DND-41 (cell line): ENCODE measurements at regions not wholly inside any gene's neighbourhood (a gene's known extent, or its start where the extent isn't known, plus 50 kb on each side); places are given as distances from the start of the nearest gene placed in this dataset.

Source experiments
- ATAC-seq: fragments of 200-7000 bp; cut with Tn5 transposase; 3 replicates; pipeline ENCODE4 v1.9.1; 2021; ENCODE audit warnings: low read depth; ENCODE audit not compliant: insufficient read depth
- DNase-seq: peaks from one replicate; pipeline ENCODE4 v3.0.0-alpha.2; 2020
- H2AFZ ChIP-seq: 2 replicates; pipeline ENCODE4 v1.6.0; 2012; ENCODE audit warnings: low read depth, low read length
- H3K27ac ChIP-seq: 2 replicates; pipeline ENCODE4 v1.5.1; 2012; ENCODE audit warnings: low read length, inconsistent platforms
- H3K27me3 ChIP-seq: fragments of 200-600 bp; sonication (generic); 2 replicates; pipeline ENCODE4 v1.6.0; 2012; ENCODE audit warnings: low read length, mild to moderate bottlenecking, inconsistent platforms; ENCODE audit not compliant: insufficient read depth, poor library complexity
- H3K36me3 ChIP-seq: 2 replicates; pipeline ENCODE4 v1.5.1; 2012; ENCODE audit warnings: low read length, inconsistent platforms; ENCODE audit not compliant: insufficient read depth
- H3K4me1 ChIP-seq: 2 replicates; pipeline ENCODE4 v1.5.1; 2012; ENCODE audit warnings: mild to moderate bottlenecking, low read length; ENCODE audit not compliant: insufficient read depth
- H3K4me2 ChIP-seq: 2 replicates; pipeline ENCODE4 v1.6.0; 2012; ENCODE audit warnings: mild to moderate bottlenecking, moderate library complexity, low read length, inconsistent platforms; ENCODE audit not compliant: insufficient read depth
- H3K4me3 ChIP-seq, 2 experiments: fragments of 200-600 bp in 1 of 2; shearing (Covaris generic) in 1 of 2; 2 replicates each; pipeline ENCODE4 v1.5.1; 2012 to 2016; ENCODE audit warnings: inconsistent platforms in 2 of 2, low read length in 2 of 2, mild to moderate bottlenecking in 2 of 2, low read depth in 1 of 2, moderate library complexity in 1 of 2
- H3K79me2 ChIP-seq: 2 replicates; pipeline ENCODE4 v1.6.0; 2012; ENCODE audit warnings: low read length, inconsistent platforms; ENCODE audit not compliant: insufficient read depth
- H3K9ac ChIP-seq: 2 replicates; pipeline ENCODE4 v1.6.0; 2012; ENCODE audit warnings: low read depth, mild to moderate bottlenecking, inconsistent platforms, low read length, moderate library complexity
- H3K9me3 ChIP-seq: 2 replicates; pipeline ENCODE4 v1.5.1; 2012; ENCODE audit warnings: low read length, moderate library complexity, mild to moderate bottlenecking, inconsistent platforms; ENCODE audit not compliant: insufficient read depth, severe bottlenecking
- H4K20me1 ChIP-seq: 2 replicates; pipeline ENCODE4 v1.6.0; 2012; ENCODE audit warnings: low read length; ENCODE audit not compliant: insufficient read depth
- EZH2 ChIP-seq: IDR thresholded peaks from 3 replicates; pipeline ENCODE4 v1.6.1; 2012; ENCODE audit warnings: borderline replicate concordance, low read depth, mild to moderate bottlenecking, moderate library complexity, low read length, inconsistent platforms; ENCODE audit not compliant: severe bottlenecking
- TF ChIP-seq, protein P1 (sequence below): IDR thresholded peaks from 2 replicates; pipeline ENCODE4 v1.5.1; 2012; ENCODE audit warnings: borderline replicate concordance, low read length, moderate library complexity, mild to moderate bottlenecking; ENCODE audit not compliant: poor library complexity, severe bottlenecking; ENCODE audit errors: extremely low read depth

DNA sequence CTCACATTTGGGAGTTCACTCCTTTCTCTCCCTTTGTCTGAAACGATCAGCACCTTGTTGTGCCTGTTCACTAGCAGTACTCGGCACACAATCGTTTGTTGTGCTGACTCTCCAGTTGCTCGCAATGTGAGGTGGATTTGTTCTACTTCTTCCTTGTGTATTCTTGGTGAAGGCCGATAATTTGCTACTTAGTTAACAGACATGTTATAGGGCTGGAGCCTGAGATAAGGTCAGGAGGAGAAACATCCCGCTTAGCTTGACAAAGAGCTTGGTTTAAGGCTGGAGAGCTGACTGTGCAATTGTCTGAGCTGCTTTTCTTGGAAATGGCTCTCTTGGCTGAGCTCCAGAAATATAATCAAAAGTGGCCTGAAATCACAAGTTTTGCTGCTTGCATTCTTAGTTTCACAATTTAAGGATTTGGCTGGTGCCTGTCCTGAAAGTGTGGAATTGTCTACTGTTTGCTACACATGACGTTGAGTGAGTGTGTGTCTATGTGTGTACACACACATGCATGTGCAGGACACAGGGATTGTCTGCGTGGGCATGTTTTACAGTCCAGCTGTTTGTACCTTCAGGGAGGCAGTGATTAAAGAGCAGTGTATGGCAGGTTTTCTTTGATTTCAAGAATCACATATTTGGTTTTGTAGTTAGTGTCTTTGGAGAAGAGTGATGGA is 77.7 kb downstream of the ARF6 start:
- Histone ChIP-seq H3K9me3 (no peaks in the 10 kb centered on the region), H3K27me3 (no peaks in the 10 kb centered on the region), H3K36me3 (no peaks in the 10 kb centered on the region), H3K9ac (no peak overlapping the region), H2AFZ (no peak overlapping the region), H3K79me2 (no peaks in the 10 kb centered on the region), H3K4me1 (no peaks in the 10 kb centered on the region), H3K4me2 (no peak overlapping the region), H3K27ac (no peak overlapping the region), H4K20me1 (no peaks in the 10 kb centered on the region), H3K4me3 (no peak overlapping the region)
- no peak for TF ChIP-seq EZH2
- TF ChIP-seq, protein P1, sequence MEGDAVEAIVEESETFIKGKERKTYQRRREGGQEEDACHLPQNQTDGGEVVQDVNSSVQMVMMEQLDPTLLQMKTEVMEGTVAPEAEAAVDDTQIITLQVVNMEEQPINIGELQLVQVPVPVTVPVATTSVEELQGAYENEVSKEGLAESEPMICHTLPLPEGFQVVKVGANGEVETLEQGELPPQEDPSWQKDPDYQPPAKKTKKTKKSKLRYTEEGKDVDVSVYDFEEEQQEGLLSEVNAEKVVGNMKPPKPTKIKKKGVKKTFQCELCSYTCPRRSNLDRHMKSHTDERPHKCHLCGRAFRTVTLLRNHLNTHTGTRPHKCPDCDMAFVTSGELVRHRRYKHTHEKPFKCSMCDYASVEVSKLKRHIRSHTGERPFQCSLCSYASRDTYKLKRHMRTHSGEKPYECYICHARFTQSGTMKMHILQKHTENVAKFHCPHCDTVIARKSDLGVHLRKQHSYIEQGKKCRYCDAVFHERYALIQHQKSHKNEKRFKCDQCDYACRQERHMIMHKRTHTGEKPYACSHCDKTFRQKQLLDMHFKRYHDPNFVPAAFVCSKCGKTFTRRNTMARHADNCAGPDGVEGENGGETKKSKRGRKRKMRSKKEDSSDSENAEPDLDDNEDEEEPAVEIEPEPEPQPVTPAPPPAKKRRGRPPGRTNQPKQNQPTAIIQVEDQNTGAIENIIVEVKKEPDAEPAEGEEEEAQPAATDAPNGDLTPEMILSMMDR = no peak
- DNase-seq (no peak), ATAC-seq (no peak)

DNA sequence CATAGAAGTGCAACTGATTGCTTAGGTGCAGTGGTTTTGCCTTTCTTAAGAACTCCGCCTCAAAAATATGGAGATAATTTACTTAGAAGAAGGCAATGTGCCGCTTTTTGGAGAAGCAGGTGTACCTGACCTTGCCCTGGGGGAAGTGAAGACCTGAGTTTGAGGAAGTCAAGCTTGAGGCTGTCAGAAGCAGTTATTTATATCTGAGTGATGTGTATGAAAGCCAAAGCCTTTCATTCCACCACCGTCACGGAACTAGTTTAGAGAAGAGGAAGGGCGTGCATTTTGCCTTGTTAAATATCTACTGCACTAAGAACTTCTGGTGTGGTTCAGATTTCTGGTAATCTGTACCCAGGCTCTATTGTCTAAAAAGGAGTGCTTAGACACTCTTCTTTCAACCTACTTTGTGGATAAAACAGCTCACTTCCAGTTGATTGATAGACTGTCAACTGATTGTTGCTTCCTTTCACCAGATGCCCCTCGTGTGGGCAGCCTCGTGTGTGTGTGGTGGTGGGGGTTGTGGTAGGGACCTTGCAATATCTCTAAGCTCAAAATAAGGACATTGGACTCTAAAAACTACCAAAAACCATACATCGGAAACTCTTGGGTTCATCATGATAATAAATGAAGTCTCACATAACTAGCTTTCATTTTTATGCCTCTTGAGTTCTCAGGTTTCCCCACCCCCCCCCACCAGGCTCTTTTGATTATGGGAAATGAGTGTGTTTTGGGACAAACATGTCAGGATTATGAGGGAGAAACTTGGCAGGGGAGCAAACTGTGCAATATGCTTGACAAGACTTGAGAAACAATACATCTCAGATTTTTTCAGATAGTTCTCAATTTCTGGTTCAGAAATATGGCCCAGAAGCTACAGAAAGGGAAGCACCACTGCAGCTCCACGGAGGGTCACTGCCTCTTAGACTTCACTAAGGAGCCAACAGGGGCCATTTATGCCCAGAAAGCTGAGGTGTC is 78.6 kb downstream of the ARF6 start:
- Histone ChIP-seq H3K9me3 (no peaks in the 10 kb centered on the region), H3K79me2 (no peaks in the 10 kb centered on the region), H3K4me2 (no peak overlapping the region), H3K36me3 (no peaks in the 10 kb centered on the region), H3K27me3 (no peaks in the 10 kb centered on the region), H3K4me3 (no peak overlapping the region), H3K27ac (no peak overlapping the region), H3K4me1 (no peaks in the 10 kb centered on the region), H4K20me1 (no peaks in the 10 kb centered on the region), H2AFZ (no peak overlapping the region), H3K9ac (no peak overlapping the region)
- TF ChIP-seq, protein P1 = no peak
- TF ChIP-seq EZH2 = no peak
- DNase-seq (no peak), ATAC-seq (no peak)

DNA sequence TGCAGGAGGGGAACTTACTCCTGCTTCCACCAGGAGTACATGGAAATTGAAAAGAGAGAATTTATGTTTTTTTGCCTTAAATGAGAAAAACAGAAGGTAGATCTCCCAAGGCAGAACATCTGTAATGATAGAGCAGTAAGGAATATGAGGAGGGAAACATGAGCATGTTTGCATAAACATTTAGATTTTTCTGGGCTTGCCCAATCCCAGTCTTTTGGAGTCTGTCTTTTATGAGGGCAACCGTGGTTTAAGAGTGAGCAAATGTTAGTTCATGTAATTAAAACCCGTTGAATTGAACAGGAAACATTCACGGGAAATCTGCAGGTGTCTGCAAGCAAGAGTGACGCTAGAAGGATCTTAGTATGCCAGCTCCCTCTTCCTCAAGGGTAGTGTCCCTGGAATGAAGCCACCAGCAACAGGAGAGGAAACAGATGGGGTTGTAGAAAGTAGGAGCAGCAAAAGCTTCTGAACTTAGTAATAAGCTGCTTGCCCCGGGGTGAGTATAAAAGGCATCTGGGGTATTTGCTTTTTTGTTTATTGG is 79.3 kb downstream of the ARF6 start:
- TF ChIP-seq, protein P1 = no peak
- TF ChIP-seq EZH2 = no peak
- no peak for DNase-seq
- no peak overlapping the region for H3K9ac ChIP-seq
- H3K4me3 ChIP-seq = no peak overlapping the region
- no peaks in the 10 kb centered on the region for H3K36me3 ChIP-seq
- no peaks in the 10 kb centered on the region for H3K9me3 ChIP-seq
- H3K27ac ChIP-seq = no peak overlapping the region
- H3K4me1 ChIP-seq = no peaks in the 10 kb centered on the region
- H3K27me3 ChIP-seq = no peaks in the 10 kb centered on the region
- no peak for ATAC-seq
- 0 out of 2 replicates have a peak overlapping the region, but pooled peaks have one; percentile 14 for H2AFZ ChIP-seq
- no peaks in the 10 kb centered on the region for H4K20me1 ChIP-seq
- H3K4me2 ChIP-seq = no peak overlapping the region
- H3K79me2 ChIP-seq = no peaks in the 10 kb centered on the region
